ENCODE measurements at regions not wholly inside any gene's neighbourhood (a gene's known extent, or its start where the extent isn't known, plus 50 kb on each side); places are given as distances from the start of the nearest gene placed in this dataset.

DNA sequence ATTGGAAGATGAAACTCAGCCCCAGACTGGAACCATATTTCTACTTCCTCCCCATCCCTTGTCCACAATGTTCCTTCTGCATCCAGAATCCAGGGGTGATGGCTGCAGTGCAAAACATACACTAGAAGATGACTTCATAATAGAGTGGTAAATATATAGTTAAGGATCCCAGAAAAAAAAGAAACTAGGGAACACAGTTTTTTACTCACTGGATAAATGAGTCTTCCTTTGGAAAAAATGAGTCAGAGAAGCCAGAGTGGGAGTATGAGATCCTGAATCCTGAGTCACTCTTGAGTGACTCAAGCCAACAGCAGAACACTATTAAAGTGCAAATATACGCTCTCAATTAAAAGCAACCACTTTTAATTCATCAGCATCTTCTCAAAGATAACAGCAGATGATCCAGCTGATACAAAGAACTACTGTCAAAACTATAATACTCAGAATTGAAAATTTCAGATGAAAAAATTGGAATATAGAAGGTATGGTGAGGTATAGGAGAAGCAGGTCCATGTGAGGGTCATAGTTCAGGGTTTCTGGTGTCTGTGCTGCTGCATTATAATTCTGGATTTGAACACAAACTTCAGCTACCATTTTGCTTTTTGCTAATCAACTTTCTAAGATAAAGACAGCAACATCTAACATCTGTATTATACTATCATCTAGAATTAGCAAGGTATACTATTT, 987.2 kb upstream of the CDH2 start:
- DNase-seq (ENCODE audit: low spot score), result no peak

DNA sequence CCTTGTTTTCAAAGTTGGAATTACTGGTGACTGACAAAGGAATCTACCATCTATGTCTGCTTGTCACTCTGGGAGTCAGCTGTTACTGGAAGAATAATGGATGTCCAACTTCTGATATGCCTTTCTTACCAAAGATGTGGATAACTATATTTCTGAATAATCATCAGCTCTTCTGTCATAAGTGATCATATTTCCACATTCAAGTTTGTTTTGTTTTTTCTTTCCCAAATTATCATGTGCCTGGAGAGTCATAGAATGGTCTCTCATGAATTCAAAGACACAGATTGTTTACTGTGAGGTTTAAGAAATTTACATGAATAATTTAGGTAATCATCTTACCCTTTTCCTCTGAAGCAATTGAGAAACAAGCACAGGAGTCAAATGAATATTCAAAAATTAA, 986.7 kb upstream of the CDH2 start:
- DNase-seq (ENCODE audit: low spot score), result no peak

DNA sequence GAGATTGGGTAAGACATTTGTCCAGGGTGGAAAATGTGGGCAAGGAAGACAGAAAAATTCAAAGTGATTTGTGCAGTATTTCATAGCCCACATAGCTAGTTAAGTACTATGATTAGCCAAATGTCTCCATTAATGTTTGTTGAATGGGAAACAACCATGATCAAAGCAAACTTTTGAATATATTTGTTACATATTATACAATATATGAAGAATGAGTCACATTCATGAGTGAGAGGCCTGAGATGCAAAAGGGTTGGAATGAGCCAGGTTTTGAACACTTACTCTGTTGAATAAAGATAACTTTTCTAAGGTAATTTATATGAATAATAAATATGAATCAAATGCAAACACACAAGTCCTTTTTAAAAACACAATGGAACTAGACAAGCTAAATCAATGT, 984.5 kb upstream of the CDH2 start:
- no peak for DNase-seq (ENCODE audit: low spot score)

DNA sequence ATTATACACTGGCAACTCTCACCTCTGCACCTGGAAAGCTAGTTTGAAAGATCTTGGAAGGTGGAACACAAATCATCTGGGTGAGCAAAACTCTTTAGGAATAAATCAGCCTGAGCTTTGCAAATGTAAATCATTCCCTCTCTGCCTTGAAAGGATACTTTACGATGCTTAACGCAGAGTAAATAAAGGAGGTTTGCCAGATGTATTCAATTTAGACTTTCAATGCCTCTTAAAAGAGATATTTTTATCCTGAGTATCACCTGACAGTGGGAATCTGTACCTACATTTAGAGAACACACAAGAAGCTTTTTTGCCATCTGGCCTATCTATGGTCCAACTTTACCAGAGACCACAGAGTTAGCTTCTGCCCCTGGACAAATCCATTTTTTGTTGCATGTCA, 983.2 kb upstream of the CDH2 start:
- DNase-seq (ENCODE audit: low spot score), result no peak

DNA sequence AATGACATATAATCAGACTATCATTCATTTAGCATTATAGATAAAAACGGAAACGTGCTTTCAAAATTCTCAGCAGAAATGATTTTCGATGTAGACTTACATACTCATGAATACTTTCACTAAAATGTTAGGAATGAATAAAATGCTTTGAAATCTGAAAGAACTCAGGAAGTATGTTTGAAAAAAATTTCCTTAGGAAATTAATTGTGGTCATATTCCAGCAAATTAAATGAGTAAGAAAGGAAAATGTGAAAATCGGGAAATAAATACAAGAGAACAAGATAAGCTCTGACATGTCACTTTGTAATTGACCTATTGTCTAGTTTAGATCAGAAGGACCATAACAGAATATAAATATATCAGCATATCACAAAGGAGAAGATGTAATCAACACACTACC, 981.0 kb upstream of the CDH2 start:
- no peak for DNase-seq (ENCODE audit: low spot score)

DNA sequence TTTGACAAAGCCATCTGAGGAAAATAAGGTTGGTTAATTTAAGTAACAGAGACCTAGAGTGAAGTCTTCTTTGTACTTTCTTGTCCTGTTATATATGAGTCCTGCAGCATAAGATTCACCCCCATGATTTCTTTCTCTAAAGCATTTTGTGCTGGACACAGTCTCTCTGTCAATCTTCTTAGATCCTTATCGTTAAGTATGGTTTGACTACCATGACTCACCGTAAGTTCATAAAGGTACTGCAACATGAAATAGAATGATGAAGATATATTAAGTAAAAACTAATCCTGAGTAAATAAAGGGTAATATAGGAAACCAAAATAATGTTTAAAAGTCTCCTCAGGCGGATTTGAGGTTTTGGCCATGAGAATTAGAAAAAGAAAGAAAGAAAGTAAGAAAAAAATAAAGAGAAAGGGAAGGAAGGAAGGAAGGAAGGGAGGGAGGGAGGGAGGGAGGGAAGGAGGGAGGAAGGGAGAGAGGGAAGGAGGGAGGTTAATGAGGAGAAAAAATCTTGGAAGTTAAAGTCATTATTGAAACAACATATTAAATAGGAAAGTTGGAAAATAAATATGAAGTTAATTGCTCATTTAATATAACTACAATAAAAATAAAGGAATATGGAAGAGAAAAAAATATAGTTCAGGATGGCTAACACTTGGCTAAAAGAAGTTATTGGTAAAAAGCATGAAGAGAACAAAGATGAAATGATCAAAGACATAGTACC, 980.3 kb upstream of the CDH2 start:
- no peak for DNase-seq (ENCODE audit: low spot score)

DNA sequence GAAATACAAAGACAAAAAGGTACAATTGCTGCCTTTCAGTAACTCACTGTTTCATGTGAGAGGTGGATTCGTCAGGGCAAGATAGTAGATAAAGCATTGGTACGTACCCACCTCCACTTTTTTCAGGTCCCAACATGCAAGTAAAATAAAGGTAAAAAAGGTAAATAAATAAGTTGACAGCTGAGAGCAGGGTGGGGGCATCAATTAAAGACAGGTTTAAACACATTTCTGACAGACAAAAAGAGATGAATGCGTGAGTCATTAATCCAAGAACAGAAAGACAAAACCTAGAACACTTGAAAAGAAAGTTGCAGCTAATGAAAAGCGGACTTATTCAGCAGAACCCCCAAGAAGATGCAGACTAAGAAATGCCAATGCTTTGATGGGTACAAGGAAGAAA, 979.6 kb upstream of the CDH2 start:
- DNase-seq (ENCODE audit: low spot score), result no peak

DNA sequence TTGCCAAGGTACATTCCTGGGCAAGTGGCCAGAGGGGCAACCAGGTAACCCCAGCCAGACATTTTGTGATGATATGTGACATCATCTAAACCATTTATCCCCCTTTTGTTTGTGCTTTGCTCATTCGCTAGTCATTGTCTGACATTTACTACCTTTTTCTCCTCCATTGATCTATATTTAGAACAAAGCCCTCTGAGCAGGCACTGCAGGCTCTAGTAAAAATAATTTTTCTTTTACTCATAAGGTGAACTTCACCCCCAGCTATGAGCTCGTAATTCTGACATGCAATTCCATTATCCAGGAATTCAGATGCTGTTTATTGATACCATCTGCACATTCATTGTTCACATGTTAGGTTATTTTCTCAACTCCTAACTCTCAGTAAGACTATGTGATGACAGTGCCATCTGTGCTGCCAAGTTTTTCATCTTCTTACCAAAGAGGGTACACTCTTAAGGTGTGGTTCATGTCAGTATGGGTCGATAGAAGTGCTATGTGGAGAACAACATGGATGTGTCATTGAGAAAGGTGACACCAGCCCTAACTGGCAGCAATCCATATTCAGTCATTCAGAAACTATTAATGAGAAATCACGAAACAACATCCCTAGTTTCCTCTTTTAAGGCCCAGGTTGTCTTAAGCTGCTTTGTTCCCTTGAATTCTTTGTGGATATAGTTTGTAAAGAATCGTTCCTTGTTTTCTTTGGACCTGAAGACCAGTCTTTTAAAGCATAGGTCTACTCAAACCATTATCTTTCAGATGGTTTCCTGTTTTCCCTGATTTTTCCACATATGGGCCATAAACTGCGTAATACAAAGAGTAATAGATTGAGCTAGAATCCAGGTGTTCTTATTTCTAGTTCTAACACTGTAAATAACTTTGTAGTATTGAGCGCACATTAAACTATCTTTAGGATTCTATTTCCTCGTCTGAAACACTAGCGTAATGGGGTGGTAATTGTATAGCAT, 978.1 kb upstream of the CDH2 start:
- DNase-seq (ENCODE audit: low spot score), result peak; percentile 44

DNA sequence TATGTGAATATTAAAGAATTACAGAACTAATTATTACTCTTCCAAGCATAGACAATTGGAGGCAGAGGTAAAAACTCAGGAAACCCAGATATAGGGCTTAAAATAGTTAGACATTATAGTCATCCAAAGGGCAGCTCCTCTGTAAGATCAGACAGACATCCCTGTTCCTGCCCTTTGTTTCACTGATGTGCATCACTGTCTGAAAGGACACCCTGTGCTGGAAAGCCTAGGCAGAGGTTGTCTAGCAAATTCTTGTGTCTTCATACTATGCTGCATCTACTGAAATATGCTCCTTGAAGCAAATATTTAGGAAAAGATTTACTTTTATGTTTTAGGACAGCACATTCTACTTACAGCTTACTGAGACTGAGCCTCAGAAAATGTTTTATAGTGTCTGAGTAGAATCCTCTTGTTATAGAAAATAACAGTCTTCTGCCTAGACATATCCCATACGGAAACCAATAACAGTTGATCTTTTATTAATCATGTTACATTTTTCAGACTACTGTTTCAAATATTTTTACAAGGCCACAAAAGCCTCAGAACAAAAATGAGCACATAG, 977.3 kb upstream of the CDH2 start:
- no peak for DNase-seq (ENCODE audit: low spot score)

DNA sequence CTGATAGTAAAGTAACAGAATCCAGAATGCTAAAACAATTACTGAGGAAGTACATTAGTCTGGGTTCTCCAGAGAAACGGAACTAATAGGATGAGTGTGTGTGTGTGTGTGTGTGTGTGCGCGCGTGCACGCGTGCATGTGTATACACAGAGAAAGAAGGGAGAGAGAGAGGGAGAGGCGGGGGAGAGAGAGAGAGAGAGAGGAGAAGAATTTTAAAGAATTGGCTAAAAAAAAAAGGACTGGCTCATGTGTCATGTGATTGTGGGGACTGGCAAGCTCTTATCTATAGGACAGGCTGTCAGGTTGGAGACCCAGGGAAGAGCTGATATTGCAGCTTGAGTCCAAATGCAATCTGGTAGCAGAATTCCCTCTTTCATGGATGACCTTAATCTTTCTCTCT, 976.2 kb upstream of the CDH2 start:
- no peak for DNase-seq (ENCODE audit: low spot score)

DNA sequence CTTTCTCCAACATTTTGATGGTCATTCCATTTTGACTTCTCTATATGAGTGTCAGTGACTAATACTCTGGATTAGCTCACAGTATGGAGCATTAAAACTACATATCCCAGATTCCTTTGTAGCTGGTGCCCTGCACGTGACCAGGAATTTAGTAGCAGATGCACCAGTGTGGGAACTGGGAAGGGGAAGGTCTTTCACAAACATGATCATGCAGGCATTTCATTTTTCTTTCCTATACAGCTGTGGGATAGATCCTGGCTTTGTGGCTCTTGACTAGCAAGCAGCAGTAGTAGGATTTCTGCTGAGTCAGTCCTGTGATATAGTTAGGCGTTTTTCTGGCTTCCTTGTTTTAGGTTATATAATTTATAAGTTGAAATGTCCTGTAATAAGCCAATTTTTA, 971.0 kb upstream of the CDH2 start:
- no peak for DNase-seq (ENCODE audit: low spot score)

DNA sequence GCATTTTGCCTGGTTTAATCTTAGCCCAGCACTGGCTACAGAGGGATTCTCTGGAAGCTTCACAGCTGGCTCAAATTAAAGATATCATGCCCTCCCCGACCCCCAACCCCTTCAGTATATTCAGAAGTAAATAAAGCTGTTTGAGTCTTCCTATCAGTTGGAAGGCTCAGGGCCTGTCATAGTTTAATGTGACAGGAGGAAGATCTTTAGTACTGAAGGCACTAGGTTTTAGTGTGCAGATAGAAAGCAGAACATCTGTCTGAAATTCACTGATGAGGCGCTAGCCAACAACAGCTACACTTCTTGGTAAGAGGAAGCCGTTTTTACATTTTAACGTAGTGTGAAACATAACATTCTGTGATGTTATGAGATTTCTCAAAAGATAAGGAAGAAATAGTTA, 969.1 kb upstream of the CDH2 start:
- no peak for DNase-seq (ENCODE audit: low spot score)

DNA sequence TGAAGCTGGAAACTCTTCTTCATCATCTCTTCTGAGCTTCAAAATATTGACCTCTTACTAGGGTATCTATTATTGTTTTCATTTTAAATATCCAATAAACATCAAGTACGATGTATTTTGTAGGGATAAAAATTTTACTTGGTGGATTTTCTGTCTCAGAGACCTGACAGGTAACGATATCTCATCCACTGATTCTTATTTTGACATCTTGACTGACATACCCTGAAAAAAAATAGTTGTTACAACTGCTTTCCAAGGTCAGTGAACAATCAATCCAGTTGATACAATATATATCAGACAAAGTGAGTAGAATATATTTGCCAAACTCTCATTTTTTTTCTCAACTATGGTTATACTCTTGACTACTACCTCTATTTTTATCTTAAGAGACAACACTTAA, 963.7 kb upstream of the CDH2 start:
- no peak for DNase-seq (ENCODE audit: low spot score)

DNA sequence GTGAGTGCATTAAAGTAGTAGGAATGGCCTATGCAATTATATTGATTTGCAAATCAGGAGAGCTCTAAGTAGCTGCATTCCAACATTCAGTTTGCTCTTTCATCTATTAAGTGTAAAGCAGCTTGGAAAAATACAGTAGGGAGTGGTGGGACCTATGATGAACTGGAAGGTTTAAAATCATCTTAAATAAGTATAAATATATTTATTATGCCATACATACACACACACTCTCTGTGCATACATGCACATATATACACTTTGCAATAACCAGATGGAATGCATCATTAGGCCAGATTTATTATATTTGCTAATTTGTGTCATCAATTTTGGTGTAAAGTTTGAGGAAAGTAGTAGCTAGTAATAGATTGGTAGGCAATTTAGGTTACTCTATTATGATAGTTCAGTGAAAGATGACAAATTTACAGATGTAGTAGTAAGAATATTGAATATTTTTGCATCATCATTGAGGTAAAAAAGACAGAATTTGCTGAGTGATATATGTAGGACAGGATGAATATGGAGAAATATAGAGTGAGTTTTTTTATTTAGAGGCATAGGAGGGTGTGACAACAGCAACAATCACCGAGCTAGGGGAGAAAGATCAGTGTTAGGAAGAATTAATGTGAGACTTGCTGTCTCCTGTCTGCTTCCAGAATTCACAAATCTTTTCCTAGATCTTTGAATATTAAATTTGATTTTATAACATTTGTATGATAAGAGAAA, 961.0 kb upstream of the CDH2 start:
- DNase-seq (ENCODE audit: low spot score), result no peak

DNA sequence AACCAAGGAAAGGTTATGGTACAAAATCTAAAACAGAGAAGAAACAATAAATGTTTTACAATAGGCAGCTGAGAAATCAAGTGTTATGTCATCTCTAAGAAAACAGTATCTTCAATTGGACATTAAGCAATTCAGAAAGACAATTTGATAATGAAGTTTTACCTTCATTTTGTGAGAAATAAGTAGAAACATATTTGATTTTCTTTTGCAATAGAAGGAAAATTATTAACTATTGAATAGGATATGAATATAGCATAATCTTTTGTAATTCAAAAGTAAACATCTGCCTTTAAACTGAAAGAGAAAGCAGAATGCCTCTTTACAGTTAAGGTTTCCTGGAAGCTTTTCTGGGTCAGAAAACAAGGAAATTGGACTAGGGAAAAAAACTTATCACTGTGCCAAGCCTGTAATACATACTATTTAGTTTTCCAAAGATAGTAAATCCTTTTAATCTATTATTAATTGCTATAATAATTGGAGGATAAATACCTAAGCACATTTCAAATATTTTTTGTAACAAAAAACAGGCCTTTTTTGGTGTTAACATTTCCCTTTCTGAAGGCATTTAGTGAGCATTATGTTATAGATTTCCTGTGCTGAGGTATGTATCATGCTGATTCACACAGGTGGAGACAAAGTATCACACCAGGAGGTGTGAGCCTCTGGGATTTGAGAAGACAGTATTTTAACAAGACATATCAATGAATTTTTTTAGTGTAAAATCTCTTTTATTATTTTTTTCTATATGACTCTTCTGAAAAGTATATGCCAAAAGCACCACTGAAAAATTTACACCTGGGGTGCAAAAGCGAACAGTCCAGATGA, 947.0 kb upstream of the CDH2 start:
- DNase-seq (ENCODE audit: low spot score), result no peak

DNA sequence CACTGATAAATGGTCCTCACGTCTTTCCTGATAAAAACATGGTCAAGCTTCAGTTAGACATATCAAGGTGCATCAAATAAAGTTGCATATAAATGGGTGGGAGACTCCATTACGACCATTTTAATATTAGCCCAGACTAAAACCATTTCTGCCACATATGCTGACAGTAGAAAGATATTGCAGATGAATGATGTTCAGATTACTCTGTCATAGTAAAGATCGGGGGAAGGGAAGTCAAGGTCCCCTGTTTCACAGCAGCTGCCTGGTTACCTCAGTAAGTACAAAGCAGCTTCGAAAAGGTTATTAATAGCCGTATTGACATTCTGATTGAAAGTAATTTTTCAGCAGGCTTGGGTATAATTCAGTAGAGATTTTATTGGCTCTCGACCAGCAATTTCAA, 927.7 kb upstream of the CDH2 start:
- DNase-seq (ENCODE audit: low spot score), result no peak

DNA sequence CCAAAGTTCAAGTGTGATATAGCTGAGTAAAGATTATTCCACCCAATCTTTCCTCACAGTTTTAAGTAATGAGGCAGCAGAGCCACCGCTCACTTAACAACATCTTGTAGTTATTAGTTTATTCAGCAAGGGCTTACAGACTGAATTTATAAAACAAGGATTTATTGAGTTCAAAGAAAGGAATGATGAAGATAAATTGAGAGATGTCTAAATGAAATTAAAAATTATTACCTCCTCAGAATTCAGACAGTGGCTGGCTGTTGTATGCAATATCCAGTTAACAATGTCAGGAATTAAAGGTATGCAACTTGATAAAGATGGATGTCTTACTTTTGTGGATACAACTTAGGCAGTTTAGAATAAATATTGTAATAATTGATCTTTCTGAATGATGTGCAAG, 927.3 kb upstream of the CDH2 start:
- DNase-seq (ENCODE audit: low spot score), result no peak

DNA sequence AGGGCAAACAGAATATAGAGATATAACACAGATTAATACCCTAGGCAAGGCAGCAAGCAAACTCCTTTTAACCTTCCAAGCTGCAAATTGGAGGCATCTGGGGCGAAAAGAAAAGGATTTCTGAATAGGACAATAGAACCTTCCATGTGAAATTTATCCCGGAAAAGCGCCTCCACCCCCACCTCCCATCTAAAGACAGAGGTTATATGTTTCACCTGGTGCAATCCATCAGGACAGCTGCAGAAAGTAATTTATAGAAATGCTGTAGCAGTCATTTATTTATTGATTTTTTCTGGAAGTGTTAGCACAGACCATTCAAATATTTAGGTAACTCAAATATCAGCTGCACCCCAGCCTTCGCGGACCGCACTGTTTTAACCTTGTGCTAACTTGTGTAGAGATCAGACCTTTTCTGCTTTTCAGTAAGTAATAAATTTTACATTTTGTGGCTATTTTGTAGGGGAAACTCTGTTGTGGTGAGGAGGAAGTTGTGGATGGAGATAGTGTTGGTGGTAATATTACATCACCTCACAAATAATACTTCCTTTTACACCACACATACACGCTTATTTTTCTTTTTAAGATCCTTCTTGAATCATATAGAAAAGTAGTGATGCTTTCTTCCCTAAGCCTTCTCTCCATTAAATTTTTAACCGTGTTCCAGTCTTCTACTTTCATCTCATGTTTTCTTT, 919.3 kb upstream of the CDH2 start:
- DNase-seq (ENCODE audit: low spot score), result no peak

DNA sequence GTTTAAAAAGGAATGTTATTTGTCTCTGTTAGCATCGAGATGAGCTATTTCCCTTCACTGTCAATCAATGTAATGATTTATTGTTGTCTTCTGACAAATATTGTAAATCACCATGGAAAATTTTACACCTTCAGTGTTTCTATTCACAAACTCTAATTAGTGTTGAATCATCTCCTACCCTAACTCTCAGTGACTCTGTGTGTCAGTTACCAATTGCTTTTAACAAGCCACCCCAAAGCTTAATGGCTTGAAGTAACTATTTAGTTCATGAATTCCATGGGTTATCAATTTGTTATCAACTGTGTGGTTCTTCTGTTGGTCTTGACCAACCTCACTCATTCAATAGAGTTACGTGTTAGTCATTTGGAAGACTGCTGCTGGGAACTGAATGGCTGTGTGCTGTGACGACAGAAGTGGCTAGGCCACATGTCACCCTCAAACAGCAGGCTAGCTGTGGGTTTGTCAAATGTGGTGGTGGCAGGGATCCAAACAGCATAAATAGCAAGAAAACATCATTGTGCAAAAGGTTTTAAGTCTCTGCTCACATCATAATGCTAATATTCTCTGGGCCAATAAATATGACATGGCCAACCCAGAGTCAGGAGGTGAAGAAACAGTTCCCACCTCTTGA, 910.8 kb upstream of the CDH2 start:
- DNase-seq (ENCODE audit: low spot score), result no peak

DNA sequence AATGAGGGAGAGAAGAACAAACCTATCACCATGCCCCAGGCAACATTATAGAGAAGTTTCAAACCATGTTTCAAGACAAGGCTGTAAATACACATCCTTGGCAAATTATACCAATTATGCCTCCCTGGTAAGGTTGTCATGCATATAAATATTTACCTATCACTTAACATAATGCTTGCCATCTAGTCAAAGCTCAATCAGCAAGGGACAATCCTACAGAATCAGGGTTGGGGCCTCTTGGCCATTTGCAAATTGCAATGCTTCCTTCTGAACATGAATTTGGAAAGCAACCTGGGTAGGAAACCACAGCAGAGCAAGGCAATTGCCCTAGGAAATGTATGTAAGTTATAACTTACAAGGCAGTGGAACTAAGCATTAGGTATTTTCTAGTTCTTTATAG, 907.2 kb upstream of the CDH2 start:
- no peak for DNase-seq (ENCODE audit: low spot score)
